Left lung (tissue), 4 donors: ENCODE measurements at regions not wholly inside any gene's neighbourhood (a gene's known extent, or its start where the extent isn't known, plus 50 kb on each side); places are given as distances from the start of the nearest gene placed in this dataset.
"Not testable (repeated sequence)": the region's sequence is repeated elsewhere in the genome, so short reads cannot be mapped to it uniquely, and the experiment has no call there.

ENCODE experiments used
- ATAC-seq: fragments of 200-7000 bp; cut with Tn5 transposase; one replicate; pipeline ENCODE4 v1.9.1; 2020; ENCODE audit warnings: moderate library complexity
- DNase-seq, 4 donors: peaks; one replicate each; pipeline ENCODE4 v3.0.0-alpha.2; 2013 to 2020
- H3K27ac ChIP-seq, 2 donors: fragments of 200-600 bp; sonication (generic) in 1 of 2; one replicate each; pipeline versions ENCODE4 v1.5.0 to v1.8.0; 2020 to 2021
- H3K27me3 ChIP-seq, 2 donors: fragments of 200-600 bp; sonication (generic) in 1 of 2; one replicate each; pipeline versions ENCODE4 v1.5.0 to v1.8.0; 2020 to 2021
- H3K36me3 ChIP-seq, 2 donors: fragments of 200-600 bp; sonication (generic) in 1 of 2; one replicate each; pipeline versions ENCODE4 v1.5.0 to v1.8.0; 2020 to 2021
- H3K4me1 ChIP-seq, 2 donors: fragments of 200-600 bp; one replicate each; pipeline ENCODE4 v1.8.0; 2021
- H3K4me3 ChIP-seq, 2 donors: fragments of 200-600 bp; sonication (generic) in 1 of 2; one replicate each; pipeline versions ENCODE4 v1.5.0 to v1.8.0; 2020 to 2021; ENCODE audit warnings: mild to moderate bottlenecking in 1 of 2
- H3K9me3 ChIP-seq, 2 donors: fragments of 200-600 bp; sonication (generic) in 1 of 2; one replicate each; pipeline versions ENCODE4 v1.5.0 to v1.8.0; 2020 to 2021
- CTCF ChIP-seq, 2 donors: fragments of 200-600 bp; sonication (generic) in 1 of 2; IDR thresholded peaks; one replicate each; pipeline versions ENCODE4 v1.5.0 to v1.8.0; 2021; ENCODE audit warnings: antibody characterized with exemption in 2 of 2
- intact Hi-C, 2 donors: fragments of 100-400 bp; cut with DNase I; formaldehyde crosslinking; loops; one replicate each; pipeline versions ENCODE4 v1.11.2 to v1.14.2; 2022
- donor health status: DM: no; HTN: yes; CAD: no.
- donor health status: DM: no; HTN: no; CAD: no.

GRCh38 chr21:15449556-15449955, 280.2 kb upstream of the USP25 start:
- intact Hi-C loops = no loop called here
- no peak for DNase-seq
- Histone ChIP-seq H3K27me3 (no peaks in the 10 kb centered on the region), H3K9me3 (peaks cover 0 to 18% of the 10 kb centered on the region in 2 donors), H3K4me3 (no peak overlapping the region), H3K27ac (no peak overlapping the region), H3K4me1 (peaks cover 0 to 6% of the 10 kb centered on the region in 2 donors), H3K36me3 (no peaks in the 10 kb centered on the region)
- no peak for TF ChIP-seq CTCF (IDR thresholded peaks at IDR 0.05)
- ATAC-seq = no peak

- TF ChIP-seq CTCF (IDR thresholded peaks at IDR 0.05) = no peak
- no peaks in the 10 kb centered on the region for H3K27me3 ChIP-seq
- H3K4me1 ChIP-seq = no peaks in the 10 kb centered on the region
- ATAC-seq = no peak
- H3K4me3 ChIP-seq = no peak overlapping the region
- no peak for DNase-seq
- no peaks in the 10 kb centered on the region for H3K36me3 ChIP-seq
- peaks cover 0 to 18% of the 10 kb centered on the region in 2 donors for H3K9me3 ChIP-seq
- H3K27ac ChIP-seq = no peak overlapping the region
- intact Hi-C loops = no loop called here
Observed at GRCh38 chr21:15453261-15453660, 276.5 kb upstream of the USP25 start.

- H3K36me3 ChIP-seq, ATAC-seq, intact Hi-C loops, H3K27ac ChIP-seq, H3K4me3 ChIP-seq, H3K27me3 ChIP-seq, H3K4me1 ChIP-seq, DNase-seq: not testable (repeated sequence)
- H3K9me3 ChIP-seq = peaks cover 0 to 14% of the 10 kb centered on the region in 2 donors
Observed at GRCh38 chr21:15453785-15454184, 276.0 kb upstream of the USP25 start.

GRCh38 chr21:15454931-15455330, 274.9 kb upstream of the USP25 start:
- intact Hi-C loops, H3K4me3 ChIP-seq, H3K27me3 ChIP-seq, ATAC-seq, H3K9me3 ChIP-seq, H3K4me1 ChIP-seq, H3K27ac ChIP-seq, H3K36me3 ChIP-seq, DNase-seq: not testable (repeated sequence)

GRCh38 chr21:15455819-15456462, 273.8 kb upstream of the USP25 start:
- intact Hi-C loops = no loop called here
- no peak for TF ChIP-seq CTCF (IDR thresholded peaks at IDR 0.05)
- no peaks in the 10 kb centered on the region for H3K4me1 ChIP-seq
- DNase-seq (peak in 1 of 4 donors; percentile 70), ATAC-seq (no peak)
- no peak overlapping the region for H3K4me3 ChIP-seq
- no peaks in the 10 kb centered on the region for H3K27me3 ChIP-seq
- H3K27ac ChIP-seq = no peak overlapping the region
- no peaks in the 10 kb centered on the region for H3K36me3 ChIP-seq
- H3K9me3 ChIP-seq = peaks cover 0 to 4% of the 10 kb centered on the region in 2 donors

- H3K27me3 ChIP-seq = no peaks in the 10 kb centered on the region
- DNase-seq (no peak), ATAC-seq (no peak)
- TF ChIP-seq CTCF (IDR thresholded peaks at IDR 0.05) = no peak
- no peaks in the 10 kb centered on the region for H3K4me1 ChIP-seq
- H3K27ac ChIP-seq = no peak overlapping the region
- intact Hi-C loops = no loop called here
- no peak overlapping the region for H3K4me3 ChIP-seq
- no peaks in the 10 kb centered on the region for H3K9me3 ChIP-seq
- no peaks in the 10 kb centered on the region for H3K36me3 ChIP-seq
Observed at GRCh38 chr21:15457965-15458364, 271.8 kb upstream of the USP25 start.
